ENCODE measurements at regions not wholly inside any gene's neighbourhood (a gene's known extent, or its start where the extent isn't known, plus 50 kb on each side); places are given as distances from the start of the nearest gene placed in this dataset.
A peak's percentile ranks its signal among the peaks of the same experiment; 100 is the strongest.

DNA sequence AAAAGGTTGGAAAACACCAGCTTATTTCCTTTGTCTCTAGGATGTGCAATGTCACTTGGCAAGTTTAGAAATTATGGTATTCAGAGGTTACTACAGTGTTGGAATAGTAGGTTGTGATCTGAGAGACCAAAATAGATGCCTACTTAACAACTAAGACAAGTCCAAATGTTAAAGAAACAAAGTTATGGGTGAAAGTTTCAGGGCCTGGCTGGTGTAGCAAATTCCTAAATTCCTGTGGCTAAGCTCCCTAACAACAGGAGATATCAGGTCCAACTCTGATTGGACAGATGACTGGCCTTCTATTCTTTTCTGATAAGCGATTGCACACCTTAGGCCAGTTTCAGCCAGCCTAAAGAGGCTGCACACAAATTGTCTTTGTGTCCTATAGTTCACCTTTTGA lies 873.5 kb downstream of the REEP3 start:
- H3K27me3 ChIP-seq (ENCODE audit: control insufficient read depth, insufficient read depth, low read length, poor library complexity, severe bottlenecking) = no peaks in the 10 kb centered on the region
- H3K9ac ChIP-seq (ENCODE audit: extremely low read depth, low read length, poor library complexity, severe bottlenecking) = no peak overlapping the region
- no peak overlapping the region for H3K27ac ChIP-seq (ENCODE audit: low read depth, low read length)
- peaks cover 6% of the 10 kb centered on the region for H3K4me1 Mint-ChIP-seq
- H3K27me3 Mint-ChIP-seq (ENCODE audit: insufficient read depth) = no peaks in the 10 kb centered on the region
- no peak overlapping the region for H3K4me3 ChIP-seq (ENCODE audit: low read length)
- 100% methylated on average over 1 of the region's 1 CpG for WGBS, 2 experiments (ENCODE audit: insufficient coverage in 1 of 2, insufficient read length in 1 of 2)
- DNase-seq = no peak
- no peaks in the 10 kb centered on the region for H3K36me3 Mint-ChIP-seq (ENCODE audit: low read depth)
- no peaks in the 10 kb centered on the region for H3K9me3 ChIP-seq (ENCODE audit: control insufficient read depth, low read length)
- peaks cover 7% of the 10 kb centered on the region for H3K9me3 Mint-ChIP-seq
- H3K4me1 ChIP-seq (ENCODE audit: control insufficient read depth, insufficient read depth, low read length) = no peaks in the 10 kb centered on the region
- peak overlapping the region; percentile 61 for H3K27ac Mint-ChIP-seq
- H3K36me3 ChIP-seq (ENCODE audit: control insufficient read depth, insufficient read depth, low read length) = no peaks in the 10 kb centered on the region
- no peak overlapping the region for H3K4me3 Mint-ChIP-seq
- TF ChIP-seq, protein P1, sequence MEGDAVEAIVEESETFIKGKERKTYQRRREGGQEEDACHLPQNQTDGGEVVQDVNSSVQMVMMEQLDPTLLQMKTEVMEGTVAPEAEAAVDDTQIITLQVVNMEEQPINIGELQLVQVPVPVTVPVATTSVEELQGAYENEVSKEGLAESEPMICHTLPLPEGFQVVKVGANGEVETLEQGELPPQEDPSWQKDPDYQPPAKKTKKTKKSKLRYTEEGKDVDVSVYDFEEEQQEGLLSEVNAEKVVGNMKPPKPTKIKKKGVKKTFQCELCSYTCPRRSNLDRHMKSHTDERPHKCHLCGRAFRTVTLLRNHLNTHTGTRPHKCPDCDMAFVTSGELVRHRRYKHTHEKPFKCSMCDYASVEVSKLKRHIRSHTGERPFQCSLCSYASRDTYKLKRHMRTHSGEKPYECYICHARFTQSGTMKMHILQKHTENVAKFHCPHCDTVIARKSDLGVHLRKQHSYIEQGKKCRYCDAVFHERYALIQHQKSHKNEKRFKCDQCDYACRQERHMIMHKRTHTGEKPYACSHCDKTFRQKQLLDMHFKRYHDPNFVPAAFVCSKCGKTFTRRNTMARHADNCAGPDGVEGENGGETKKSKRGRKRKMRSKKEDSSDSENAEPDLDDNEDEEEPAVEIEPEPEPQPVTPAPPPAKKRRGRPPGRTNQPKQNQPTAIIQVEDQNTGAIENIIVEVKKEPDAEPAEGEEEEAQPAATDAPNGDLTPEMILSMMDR (conservative IDR thresholded peaks at IDR 0.05) = no peak

DNA sequence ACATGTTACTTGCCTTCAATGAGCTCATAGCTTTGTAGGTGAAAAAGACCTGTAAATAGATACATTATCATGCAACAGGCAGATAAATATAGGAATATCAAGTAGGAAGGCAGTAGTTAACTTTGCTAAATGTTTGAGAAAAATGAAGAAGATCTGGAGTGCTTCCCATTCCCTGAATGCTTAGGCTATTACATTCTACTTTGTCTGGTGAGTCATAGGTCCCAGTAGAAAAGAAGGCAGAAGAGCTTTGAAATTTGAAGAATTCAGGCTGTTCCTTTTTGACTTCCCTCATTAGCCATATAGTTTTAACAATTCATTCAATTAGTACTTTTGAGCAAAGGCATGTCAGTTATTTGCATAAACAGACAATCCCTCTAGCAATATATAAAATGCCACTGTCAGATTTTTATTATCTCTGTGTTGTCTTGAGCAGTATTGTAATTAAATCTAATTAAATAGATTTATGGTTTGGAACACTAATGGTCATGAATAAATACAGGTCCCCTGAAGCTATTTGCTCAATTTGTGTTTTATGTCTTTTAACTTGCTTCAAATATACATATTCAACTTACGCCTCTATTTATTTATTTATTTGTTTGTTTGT lies 875.0 kb downstream of the REEP3 start:
- no peaks in the 10 kb centered on the region for H3K4me1 ChIP-seq (ENCODE audit: control insufficient read depth, insufficient read depth, low read length)
- no peak overlapping the region for H3K4me3 ChIP-seq (ENCODE audit: low read length)
- no peaks in the 10 kb centered on the region for H3K27me3 ChIP-seq (ENCODE audit: control insufficient read depth, insufficient read depth, low read length, poor library complexity, severe bottlenecking)
- no peak overlapping the region for H3K27ac ChIP-seq (ENCODE audit: low read depth, low read length)
- no peak overlapping the region for H3K4me3 Mint-ChIP-seq
- H3K36me3 ChIP-seq (ENCODE audit: control insufficient read depth, insufficient read depth, low read length) = no peaks in the 10 kb centered on the region
- H3K9me3 Mint-ChIP-seq = peaks cover 7% of the 10 kb centered on the region
- H3K9ac ChIP-seq (ENCODE audit: extremely low read depth, low read length, poor library complexity, severe bottlenecking) = no peak overlapping the region
- TF ChIP-seq, protein P1 (conservative IDR thresholded peaks at IDR 0.05) = no peak
- H3K4me1 Mint-ChIP-seq = peaks cover 6% of the 10 kb centered on the region
- H3K27me3 Mint-ChIP-seq (ENCODE audit: insufficient read depth) = no peaks in the 10 kb centered on the region
- no peak for DNase-seq
- peaks cover 4% of the 10 kb centered on the region for H3K9me3 ChIP-seq (ENCODE audit: control insufficient read depth, low read length)
- WGBS, 2 experiments (ENCODE audit: insufficient coverage in 1 of 2, insufficient read length in 1 of 2) = no CpG with 5 or more reads among the region's 1 CpG
- H3K36me3 Mint-ChIP-seq (ENCODE audit: low read depth) = no peaks in the 10 kb centered on the region
- no peak overlapping the region for H3K27ac Mint-ChIP-seq

DNA sequence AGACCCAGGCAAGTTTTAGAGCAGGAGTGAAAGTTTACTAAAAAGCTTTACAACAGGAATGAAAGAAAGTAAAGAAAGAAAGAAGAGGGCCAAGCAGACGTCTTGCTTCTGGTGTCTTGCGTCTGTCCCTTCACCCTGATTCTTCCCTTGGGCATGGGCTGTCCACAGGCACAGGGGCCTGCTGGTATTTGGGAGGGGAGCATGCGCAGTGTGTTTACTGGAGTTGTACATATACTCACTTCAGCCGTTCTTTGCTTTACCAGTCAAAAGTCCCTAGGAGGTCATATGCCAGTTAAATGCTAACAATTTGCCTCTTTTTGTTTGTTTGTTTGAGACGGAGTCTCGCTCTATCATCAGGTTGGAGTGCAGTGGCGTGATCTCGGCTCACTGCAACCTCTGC lies 875.9 kb downstream of the REEP3 start:
- 86 to 95% methylated on average over 7 to 8 of the region's 8 CpGs for WGBS, 2 experiments (ENCODE audit: insufficient coverage in 1 of 2, insufficient read length in 1 of 2)
- no peaks in the 10 kb centered on the region for H3K27me3 ChIP-seq (ENCODE audit: control insufficient read depth, insufficient read depth, low read length, poor library complexity, severe bottlenecking)
- DNase-seq = no peak
- Mint-ChIP-seq H3K4me3 (no peak overlapping the region), H3K9me3 (peaks cover 7% of the 10 kb centered on the region), H3K27me3 (ENCODE audit: insufficient read depth) (no peaks in the 10 kb centered on the region), H3K36me3 (ENCODE audit: low read depth) (no peaks in the 10 kb centered on the region), H3K27ac (peak overlapping the region; percentile 56), H3K4me1 (peaks cover 6% of the 10 kb centered on the region)
- no peaks in the 10 kb centered on the region for H3K4me1 ChIP-seq (ENCODE audit: control insufficient read depth, insufficient read depth, low read length)
- H3K27ac ChIP-seq (ENCODE audit: low read depth, low read length) = no peak overlapping the region
- no peaks in the 10 kb centered on the region for H3K36me3 ChIP-seq (ENCODE audit: control insufficient read depth, insufficient read depth, low read length)
- no peak overlapping the region for H3K4me3 ChIP-seq (ENCODE audit: low read length)
- TF ChIP-seq, protein P1 (conservative IDR thresholded peaks at IDR 0.05) = no peak
- no peak overlapping the region for H3K9ac ChIP-seq (ENCODE audit: extremely low read depth, low read length, poor library complexity, severe bottlenecking)
- peaks cover 4% of the 10 kb centered on the region for H3K9me3 ChIP-seq (ENCODE audit: control insufficient read depth, low read length)
